ENCODE measurements at regions not wholly inside any gene's neighbourhood (a gene's known extent, or its start where the extent isn't known, plus 50 kb on each side); places are given as distances from the start of the nearest gene placed in this dataset.

DNA sequence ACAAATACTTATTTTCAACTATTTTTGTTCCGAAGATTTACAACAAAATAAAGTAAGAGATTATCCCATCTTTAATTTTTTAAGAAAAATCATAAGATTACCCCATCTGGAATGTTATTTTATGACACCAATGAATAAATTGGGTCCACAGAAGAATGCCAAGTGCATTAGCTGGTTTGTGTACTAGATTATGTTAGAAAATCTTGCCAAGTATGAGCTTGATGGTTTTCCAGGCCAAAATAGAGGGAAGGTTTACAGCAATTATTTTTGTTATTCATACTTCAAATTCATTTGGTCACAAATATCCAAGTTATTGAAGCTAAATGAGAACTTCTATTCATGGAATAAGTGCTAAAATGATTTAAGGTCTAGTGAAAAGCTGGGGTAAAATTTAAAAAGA, 109.4 kb upstream of the DMRTA1 start:
- SMC1A ChIA-PET (ENCODE audit: uncharacterized antibody, unreplicated experiment), result no interaction called here
- no TSS peak for BruUV-seq (replicated peaks)
- H4K20me1 ChIP-seq (ENCODE audit: control insufficient read depth, insufficient read depth), result no peaks in the 10 kb centered on the region

GRCh38 chr9:22342491-22343217, 104.0 kb upstream of the DMRTA1 start:
- Histone ChIP-seq H3K9ac (ENCODE audit: control insufficient read depth, insufficient read depth, low read length) (no peak overlapping the region), H3K4me2 (ENCODE audit: control insufficient read depth, insufficient read depth) (no peak overlapping the region), H3K79me2 (ENCODE audit: control insufficient read depth, insufficient read depth, low read length) (no peaks in the 10 kb centered on the region), H3K36me3 (ENCODE audit: control insufficient read depth in 2 of 2, insufficient read depth in 2 of 2, low read length in 1 of 2) (no peaks in the 10 kb centered on the region), H3K4me1 (ENCODE audit: control insufficient read depth, insufficient read depth, low read length) (no peaks in the 10 kb centered on the region), H3K27ac (ENCODE audit: control insufficient read depth, insufficient read depth) (no peak overlapping the region), H3K27me3 (replicated peaks in 1 of 2; ENCODE audit: control insufficient read depth in 2 of 2, insufficient read depth in 2 of 2, low read length in 1 of 2) (no peaks in the 10 kb centered on the region), H3K9me3 (replicated peaks; ENCODE audit: control insufficient read depth, insufficient read depth, low read length) (no peaks in the 10 kb centered on the region), H3K4me3 (no peak overlapping the region), H2AFZ (ENCODE audit: control insufficient read depth, low read depth, low read length) (no peak overlapping the region), H4K20me1 (ENCODE audit: control insufficient read depth, insufficient read depth) (no peaks in the 10 kb centered on the region)
- 9% methylated on average over 3 of the region's 3 CpGs for WGBS (ENCODE audit: insufficient coverage, insufficient replicate concordance, low lambda C conversion rate, missing lambda C conversion rate)
- FAIRE-seq (no peak), ATAC-seq (no peak), DNase-seq (ENCODE audit: low read depth, low spot score) (no peak)
- ChIA-PET SMC1A (ENCODE audit: uncharacterized antibody, unreplicated experiment) (interaction anchor here (1.0 kb wide), 1 partner anchor 35 kb away, joined by 4 read pairs; no protein-coding TSS in a partner anchor), RAD21 (ENCODE audit: unreplicated experiment) (no interaction called here), CTCF (no interaction called here), POLR2A (no interaction called here)
- no TSS peak for BruUV-seq (replicated peaks)
- in situ Hi-C loops (cut with MboI) (no loop called here), intact Hi-C loops (cut with micrococcal nuclease; ENCODE audit: unreplicated experiment) (no loop called here)
- TF ChIP-seq NR2F1 (conservative IDR thresholded peaks at IDR 0.05), result no peak
- no peak for TF ChIP-seq SIN3A (IDR thresholded peaks at IDR 0.05; ENCODE audit: low read depth, low read length)
- TF ChIP-seq WRNIP1 (IDR thresholded peaks at IDR 0.05; ENCODE audit: borderline replicate concordance, low read depth, low read length), result no peak
- no peak for TF ChIP-seq SIX5 (IDR thresholded peaks at IDR 0.05; ENCODE audit: low read depth, low read length, severe bottlenecking)
- TF ChIP-seq CBFB (IDR thresholded peaks at IDR 0.05; ENCODE audit: low read depth), result no peak
- TF ChIP-seq HDAC6 (IDR thresholded peaks at IDR 0.05; ENCODE audit: unreplicated experiment), result no peak
- no peak for TF ChIP-seq ASH2L (IDR thresholded peaks at IDR 0.05; ENCODE audit: borderline replicate concordance, low read depth)
- no peak for TF ChIP-seq KDM1A (IDR thresholded peaks at IDR 0.05; ENCODE audit: borderline replicate concordance)

More for the DNA sequence above, 109.4 kb upstream of the DMRTA1 start:
- ChIA-PET POLR2A (no interaction called here), RAD21 (ENCODE audit: unreplicated experiment) (no interaction called here), CTCF (interaction anchor here (0.9 to 1.2 kb wide), 2 partner anchors 114 to 115 kb away, joined by 3 read pairs; no protein-coding TSS in a partner anchor)
- ATAC-seq (no peak), DNase-seq (ENCODE audit: low read depth, low spot score) (no peak), FAIRE-seq (no peak)
- H3K9ac ChIP-seq (ENCODE audit: control insufficient read depth, insufficient read depth, low read length), result no peak overlapping the region
- H3K9me3 ChIP-seq (replicated peaks; ENCODE audit: control insufficient read depth, insufficient read depth, low read length), result no peaks in the 10 kb centered on the region
- H3K27me3 ChIP-seq (replicated peaks in 1 of 2; ENCODE audit: control insufficient read depth in 2 of 2, insufficient read depth in 2 of 2, low read length in 1 of 2), result no peaks in the 10 kb centered on the region
- no peak overlapping the region for H2AFZ ChIP-seq (ENCODE audit: control insufficient read depth, low read depth, low read length)
- in situ Hi-C loops (cut with MboI), result no loop called here
- intact Hi-C loops (cut with micrococcal nuclease; ENCODE audit: unreplicated experiment), result no loop called here
- no peak overlapping the region for H3K4me2 ChIP-seq (ENCODE audit: control insufficient read depth, insufficient read depth)
- no peaks in the 10 kb centered on the region for H3K36me3 ChIP-seq (ENCODE audit: control insufficient read depth in 2 of 2, insufficient read depth in 2 of 2, low read length in 1 of 2)
- no peaks in the 10 kb centered on the region for H3K4me1 ChIP-seq (ENCODE audit: control insufficient read depth, insufficient read depth, low read length)
- no peak overlapping the region for H3K4me3 ChIP-seq
- no peak for TF ChIP-seq NR2F1 (conservative IDR thresholded peaks at IDR 0.05)
- no peak for TF ChIP-seq GATAD2B (conservative IDR thresholded peaks at IDR 0.05; ENCODE audit: low read depth)
- TF ChIP-seq PML (IDR thresholded peaks at IDR 0.05; ENCODE audit: low read length), result no peak
- no peak for TF ChIP-seq ATF2 (IDR thresholded peaks at IDR 0.05; ENCODE audit: low read length)
- WGBS (ENCODE audit: insufficient coverage, insufficient replicate concordance, low lambda C conversion rate, missing lambda C conversion rate), result 0% methylated on average over 1 of the region's 1 CpG
- no peaks in the 10 kb centered on the region for H3K79me2 ChIP-seq (ENCODE audit: control insufficient read depth, insufficient read depth, low read length)
- H3K27ac ChIP-seq (ENCODE audit: control insufficient read depth, insufficient read depth), result no peak overlapping the region
